Body of pancreas (tissue), 4 donors: ENCODE measurements at regions not wholly inside any gene's neighbourhood (a gene's known extent, or its start where the extent isn't known, plus 50 kb on each side); places are given as distances from the start of the nearest gene placed in this dataset.

Source experiments
- CTCF ChIP-seq, 7 experiments: fragments of 450-650 bp in 4 of 7; fragments of 200-600 bp in 3 of 7; sonication (generic) in 3 of 7; IDR thresholded peaks; one replicate each; pipeline ENCODE4 v1.5.1; 2016 to 2019; ENCODE audit warnings: antibody characterized with exemption in 7 of 7
- POLR2A ChIP-seq, 3 donors: fragments of 450-650 bp; IDR thresholded peaks; one replicate each; pipeline ENCODE4 v1.6.1; 2016; ENCODE audit warnings: antibody characterized with exemption in 3 of 3, mild to moderate bottlenecking in 2 of 3

GRCh38 chr6:166839569-166839968, 116.8 kb downstream of the RNASET2 start:
- TF ChIP-seq POLR2A (IDR thresholded peaks at IDR 0.05) = no peak
- no peak for TF ChIP-seq CTCF (IDR thresholded peaks at IDR 0.05)
